SK-N-MC (cell line): ENCODE measurements at regions not wholly inside any gene's neighbourhood (a gene's known extent, or its start where the extent isn't known, plus 50 kb on each side); places are given as distances from the start of the nearest gene placed in this dataset.

ENCODE experiments used
- DNase-seq: peaks from one replicate; pipeline ENCODE4 v3.0.0-alpha.2; 2011; ENCODE audit warnings: low read depth, low spot score
- H3K27ac ChIP-seq: fragments of 200-600 bp; sonication (generic); 2 replicates; pipeline ENCODE4 v1.5.1; 2016; ENCODE audit warnings: mixed run types
- H3K36me3 ChIP-seq: fragments of 200-600 bp; sonication (generic); 2 replicates; pipeline ENCODE4 v1.6.1; 2017; ENCODE audit warnings: antibody characterized with exemption, low read length, mixed read lengths; ENCODE audit not compliant: insufficient read depth
- H3K4me3 ChIP-seq: fragments of 200-600 bp; sonication (generic); 2 replicates; pipeline ENCODE4 v1.5.1; 2016
- H3K9ac ChIP-seq: fragments of 200-600 bp; sonication (generic); 2 replicates; pipeline ENCODE4 v1.8.0; 2017; ENCODE audit warnings: mixed run types, mixed read lengths; ENCODE audit not compliant: insufficient read length
- H3K9me3 ChIP-seq: fragments of 200-600 bp; sonication (generic); 2 replicates; pipeline ENCODE4 v1.6.1; 2017; ENCODE audit warnings: low read depth, mild to moderate bottlenecking, antibody characterized with exemption, low read length, moderate library complexity, mixed read lengths
- EZH2 ChIP-seq: fragments of 200-600 bp; sonication (generic); IDR thresholded peaks from one replicate; pipeline ENCODE4 v1.6.1; 2017; ENCODE audit warnings: antibody characterized with exemption
- FOXP2 ChIP-seq: optimal IDR thresholded peaks from 2 replicates; pipeline ENCODE3; 2011; ENCODE audit warnings: mild to moderate bottlenecking, moderate library complexity; ENCODE audit not compliant: insufficient read depth; ENCODE audit errors: extremely low read length, control extremely low read depth
- POLR2AphosphoS5 ChIP-seq: IDR thresholded peaks from 2 replicates; pipeline ENCODE4 v1.6.1; 2012; ENCODE audit warnings: mild to moderate bottlenecking, low read depth, low read length, borderline replicate concordance

DNA sequence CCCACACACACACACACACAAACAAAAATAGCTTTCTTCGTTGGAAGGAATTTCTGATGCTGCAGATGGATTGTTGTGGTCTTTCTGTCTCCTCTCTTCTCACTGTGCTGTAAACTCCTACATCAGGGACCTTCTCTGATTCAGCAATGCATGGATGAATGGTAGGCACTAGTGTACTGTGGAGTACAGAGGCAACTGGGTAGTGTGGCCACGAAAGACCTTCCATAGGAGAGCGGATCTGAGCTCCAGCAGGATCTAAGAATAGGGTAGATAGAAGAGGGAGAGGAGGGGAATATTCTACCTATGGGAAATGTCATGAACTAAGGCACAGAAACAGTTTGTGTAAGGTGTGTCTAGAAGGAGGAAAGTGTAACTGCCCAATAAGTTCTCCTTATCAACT lies 266.8 kb downstream of the MYCN start:
- Histone ChIP-seq H3K9me3 (no peaks in the 10 kb centered on the region), H3K27ac (no peak overlapping the region), H3K4me3 (no peak overlapping the region), H3K36me3 (no peaks in the 10 kb centered on the region), H3K9ac (no peak overlapping the region)
- TF ChIP-seq FOXP2 (no peak), POLR2AphosphoS5 (no peak), EZH2 (no peak)
- no peak for DNase-seq

DNA sequence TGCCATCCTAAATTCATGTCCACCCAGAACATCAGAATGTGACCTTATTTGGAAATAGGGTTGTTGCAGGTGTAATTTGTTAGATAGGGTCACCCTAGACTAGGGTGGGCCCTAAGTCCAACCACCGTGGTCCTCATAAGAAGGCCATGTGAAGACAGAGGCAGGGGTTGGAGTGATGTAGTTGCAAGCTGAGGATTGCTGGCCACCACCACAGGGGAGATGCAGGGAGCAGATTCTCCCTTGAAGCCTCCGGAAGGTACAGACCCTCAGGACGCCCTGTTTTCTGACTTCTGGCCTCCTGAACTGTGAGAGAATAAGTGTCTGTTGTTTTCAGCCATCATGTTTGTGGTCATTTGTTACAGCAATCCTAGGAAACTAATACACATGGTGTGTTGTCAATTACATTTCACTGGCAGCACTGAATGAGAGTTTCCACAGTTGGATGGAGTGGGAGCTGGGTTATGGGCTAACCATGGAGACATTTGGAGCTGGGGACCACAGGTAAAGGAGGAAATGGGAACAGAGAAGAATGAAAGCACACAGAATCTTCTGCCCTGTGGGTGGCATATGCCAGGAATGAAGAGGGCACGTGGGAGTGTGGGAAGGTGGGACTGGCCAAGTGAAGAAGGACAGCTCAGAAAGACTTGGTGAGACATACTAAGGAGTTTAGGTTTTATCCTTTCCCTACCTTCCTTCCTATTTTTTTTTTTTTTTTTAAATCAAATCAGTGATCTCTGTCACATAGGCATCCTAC lies 266.0 kb downstream of the MYCN start:
- Histone ChIP-seq H3K36me3 (no peaks in the 10 kb centered on the region), H3K9ac (no peak overlapping the region), H3K9me3 (no peaks in the 10 kb centered on the region), H3K4me3 (no peak overlapping the region), H3K27ac (no peak overlapping the region)
- TF ChIP-seq POLR2AphosphoS5, result no peak
- no peak for TF ChIP-seq FOXP2
- TF ChIP-seq EZH2, result no peak
- no peak for DNase-seq

DNA sequence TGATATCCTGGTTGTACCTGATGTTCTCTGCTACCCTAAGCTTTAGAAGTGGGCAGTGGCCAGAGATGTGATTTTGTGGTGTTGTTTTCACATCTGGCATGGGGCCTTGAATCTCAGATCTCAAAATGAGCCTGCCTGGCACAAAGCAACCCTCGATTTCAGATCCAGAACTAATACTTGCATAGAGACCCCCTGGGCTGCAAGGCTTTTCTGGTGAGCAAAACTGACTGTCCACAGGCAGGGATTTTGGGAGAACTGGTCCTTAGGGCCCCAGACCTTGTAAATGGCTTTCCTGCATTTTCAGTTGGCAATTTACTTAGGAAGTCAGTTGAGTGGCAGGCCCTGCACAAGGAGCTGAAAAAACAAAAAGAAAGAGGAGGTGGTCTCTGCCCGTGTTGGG lies 265.3 kb downstream of the MYCN start:
- Histone ChIP-seq H3K36me3 (no peaks in the 10 kb centered on the region), H3K4me3 (no peak overlapping the region), H3K9me3 (no peaks in the 10 kb centered on the region), H3K9ac (no peak overlapping the region), H3K27ac (no peak overlapping the region)
- TF ChIP-seq EZH2 (no peak), POLR2AphosphoS5 (no peak), FOXP2 (no peak)
- no peak for DNase-seq

DNA sequence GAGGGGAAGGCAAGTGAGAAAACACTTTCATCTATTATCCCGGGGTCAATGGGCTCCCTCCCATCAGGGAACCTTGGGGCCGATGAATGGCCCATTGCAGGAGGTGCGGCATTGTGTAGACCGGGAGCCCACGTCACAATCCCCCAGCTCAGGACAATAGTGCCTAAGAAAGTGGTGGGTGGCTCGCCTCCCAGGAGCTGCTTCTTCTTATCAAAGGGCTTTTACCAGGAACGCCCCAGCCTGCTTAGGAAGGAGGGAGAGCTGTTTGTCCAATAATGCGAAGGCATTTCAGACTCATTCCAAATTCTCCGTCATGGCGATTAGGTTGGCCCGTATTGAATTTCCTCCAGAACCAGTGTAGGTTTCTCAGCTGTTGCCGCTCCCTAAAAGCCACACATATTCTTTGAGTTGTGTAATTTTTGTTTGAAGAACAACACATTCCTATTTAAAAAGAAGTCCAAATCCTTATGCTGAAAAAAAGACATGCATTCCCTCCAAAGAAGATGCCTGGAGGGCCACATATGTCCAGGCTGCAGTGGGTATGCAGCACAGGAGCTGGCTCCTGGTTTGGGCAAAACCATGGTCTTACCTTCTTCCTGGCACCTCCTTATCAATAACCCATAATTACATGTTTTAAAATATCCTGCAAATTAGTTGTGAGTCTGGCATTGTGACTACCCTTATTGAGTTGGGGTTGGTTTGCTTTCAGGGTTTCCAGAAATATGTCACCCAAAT lies 264.7 kb downstream of the MYCN start:
- no peak overlapping the region for H3K9ac ChIP-seq
- DNase-seq, result no peak
- TF ChIP-seq FOXP2, result no peak
- TF ChIP-seq POLR2AphosphoS5, result no peak
- no peak for TF ChIP-seq EZH2
- no peak overlapping the region for H3K27ac ChIP-seq
- H3K36me3 ChIP-seq, result no peaks in the 10 kb centered on the region
- H3K9me3 ChIP-seq, result no peaks in the 10 kb centered on the region
- no peak overlapping the region for H3K4me3 ChIP-seq

DNA sequence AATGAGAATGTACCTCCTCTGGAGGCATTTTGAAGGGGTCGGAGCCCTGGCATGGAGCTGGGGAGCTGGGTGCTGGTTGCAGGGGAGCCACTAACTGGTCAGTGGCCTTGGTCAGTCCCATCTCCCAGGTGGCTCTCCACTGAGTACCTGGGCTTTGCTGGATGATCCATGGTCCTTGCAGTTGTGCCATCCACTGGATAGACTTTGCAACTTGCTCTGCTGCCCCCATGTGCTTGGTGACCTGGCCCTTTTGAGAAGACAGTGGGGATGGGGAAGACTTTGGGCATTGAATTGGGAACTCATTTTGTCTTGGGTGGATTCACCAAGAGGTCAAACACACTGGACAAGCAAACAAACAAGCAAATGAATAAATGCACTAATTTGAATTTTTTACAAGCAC lies 263.9 kb downstream of the MYCN start:
- DNase-seq, result no peak
- TF ChIP-seq FOXP2, result no peak
- TF ChIP-seq POLR2AphosphoS5, result no peak
- no peak for TF ChIP-seq EZH2
- H3K27ac ChIP-seq, result no peak overlapping the region
- no peak overlapping the region for H3K9ac ChIP-seq
- no peak overlapping the region for H3K4me3 ChIP-seq
- no peaks in the 10 kb centered on the region for H3K36me3 ChIP-seq
- no peaks in the 10 kb centered on the region for H3K9me3 ChIP-seq

DNA sequence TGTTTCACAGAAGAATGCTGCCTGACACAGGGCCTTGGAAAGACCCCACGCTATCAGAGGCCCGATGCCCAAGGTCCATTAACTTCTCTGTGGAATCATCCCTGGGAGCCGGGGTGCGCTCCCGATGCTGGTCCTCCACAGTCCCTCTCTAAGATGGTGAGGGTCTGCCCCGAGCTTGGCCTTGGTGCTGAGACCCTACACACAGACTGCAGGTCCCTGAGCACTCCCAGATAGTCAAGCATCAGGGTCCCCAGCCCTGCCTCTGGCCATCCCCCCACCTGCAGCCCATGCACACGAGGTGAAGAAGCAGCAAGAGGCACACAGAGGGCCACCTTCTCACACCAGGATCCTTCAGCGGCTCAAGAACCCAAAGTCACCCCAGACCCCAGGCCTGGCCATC lies 263.3 kb downstream of the MYCN start:
- H3K27ac ChIP-seq, result no peak overlapping the region
- H3K9me3 ChIP-seq, result no peaks in the 10 kb centered on the region
- no peak for DNase-seq
- no peaks in the 10 kb centered on the region for H3K36me3 ChIP-seq
- no peak overlapping the region for H3K9ac ChIP-seq
- no peak for TF ChIP-seq POLR2AphosphoS5
- TF ChIP-seq EZH2, result no peak
- TF ChIP-seq FOXP2, result no peak
- H3K4me3 ChIP-seq, result no peak overlapping the region

DNA sequence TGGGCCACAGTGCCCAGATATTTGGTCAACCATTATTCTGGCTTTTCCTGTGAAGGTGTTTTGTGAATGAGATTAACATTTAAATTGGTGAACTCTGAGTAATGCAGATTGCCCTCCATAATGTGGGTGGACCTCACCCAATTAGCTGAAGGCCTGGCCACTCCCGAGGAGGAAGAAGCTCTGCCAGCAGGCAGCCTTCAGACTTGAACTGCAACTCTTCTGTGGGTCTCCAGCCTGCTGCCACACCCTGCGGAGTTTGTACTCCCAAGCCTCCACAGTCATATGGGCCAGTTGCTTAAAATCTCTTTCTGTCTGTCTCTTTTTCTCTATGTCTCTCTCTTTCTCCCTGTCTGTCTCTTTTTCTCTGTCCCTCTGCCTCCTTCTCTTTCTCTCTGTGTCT lies 262.7 kb downstream of the MYCN start:
- H3K36me3 ChIP-seq, result no peaks in the 10 kb centered on the region
- H3K27ac ChIP-seq, result no peak overlapping the region
- H3K4me3 ChIP-seq, result no peak overlapping the region
- no peak overlapping the region for H3K9ac ChIP-seq
- H3K9me3 ChIP-seq, result no peaks in the 10 kb centered on the region
- TF ChIP-seq EZH2, result no peak
- no peak for TF ChIP-seq FOXP2
- no peak for TF ChIP-seq POLR2AphosphoS5
- no peak for DNase-seq

DNA sequence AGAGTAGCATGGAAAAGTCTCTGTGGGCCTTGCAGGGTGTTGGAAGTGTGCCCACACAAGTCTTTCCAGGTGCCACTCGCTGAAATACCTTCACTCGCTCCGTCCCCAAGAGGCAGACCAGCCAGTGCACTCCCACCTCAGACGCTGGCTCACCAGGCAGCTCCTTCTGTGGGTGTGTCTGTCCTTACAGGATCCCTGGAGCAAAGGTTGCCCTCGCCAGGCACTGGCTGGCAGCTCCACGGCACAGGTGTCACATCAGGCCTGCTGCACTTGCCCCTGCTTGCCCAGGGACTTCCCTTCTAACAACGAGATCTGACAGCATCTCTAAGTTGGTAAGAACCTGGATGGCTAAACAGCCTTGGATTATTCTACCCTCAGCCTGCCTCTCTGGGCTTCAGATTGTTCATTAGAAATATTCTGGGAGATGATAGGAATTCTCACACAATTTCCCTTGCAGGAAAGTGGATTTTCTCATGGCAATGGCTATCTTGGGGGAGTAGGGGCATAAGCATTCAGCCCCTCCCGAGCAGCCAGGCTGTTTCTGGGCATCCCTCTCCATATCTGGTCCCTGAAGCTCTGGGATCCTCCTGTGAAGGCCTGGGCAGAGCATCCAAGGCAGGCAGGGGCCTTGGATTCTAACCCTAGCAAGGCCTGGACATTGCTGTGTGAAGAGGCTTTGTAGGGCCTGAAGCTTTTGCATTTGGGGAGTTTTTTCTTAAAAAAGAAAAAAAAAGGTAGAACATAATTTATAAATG lies 262.1 kb downstream of the MYCN start:
- H3K4me3 ChIP-seq, result no peak overlapping the region
- H3K9ac ChIP-seq, result no peak overlapping the region
- no peak for TF ChIP-seq EZH2
- TF ChIP-seq POLR2AphosphoS5, result no peak
- no peak for TF ChIP-seq FOXP2
- H3K27ac ChIP-seq, result no peak overlapping the region
- H3K9me3 ChIP-seq, result no peaks in the 10 kb centered on the region
- no peaks in the 10 kb centered on the region for H3K36me3 ChIP-seq
- DNase-seq, result no peak
